ENCODE measurements at regions not wholly inside any gene's neighbourhood (a gene's known extent, or its start where the extent isn't known, plus 50 kb on each side); places are given as distances from the start of the nearest gene placed in this dataset.

DNA sequence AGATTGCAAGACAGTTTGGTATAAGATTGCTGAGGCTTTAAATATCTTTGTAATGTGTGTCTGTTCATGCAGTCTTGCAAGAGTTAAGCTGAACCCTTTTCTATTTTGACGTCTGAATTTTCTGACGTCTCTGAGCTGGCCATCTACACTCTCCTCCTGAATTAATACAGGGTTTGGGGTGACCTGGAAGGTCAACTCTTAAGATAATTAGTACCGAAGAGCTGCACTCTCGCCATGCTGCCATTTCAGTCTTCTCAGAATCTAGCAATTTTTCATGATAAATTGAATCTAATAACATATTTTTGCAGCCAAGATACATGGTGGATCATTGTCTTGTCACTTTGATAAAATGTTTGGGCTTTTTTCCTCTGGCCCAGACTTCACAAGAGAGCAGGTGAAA lies 1245.2 kb upstream of the CELF4 start:
- Histone ChIP-seq H3K4me1 (ENCODE audit: control extremely low read depth in 1 of 4, control insufficient read depth in 4 of 4, insufficient read depth in 4 of 4, low read length in 3 of 4) (no peaks in the 10 kb centered on the region), H3K36me3 (ENCODE audit: control insufficient read depth in 4 of 4, insufficient read depth in 4 of 4, low read length in 3 of 4) (no peaks in the 10 kb centered on the region), H3K27ac (ENCODE audit: insufficient read depth in 1 of 2, low read depth in 1 of 2, low read length in 2 of 2, poor library complexity in 1 of 2, severe bottlenecking in 2 of 2) (no peak overlapping the region), H3K27me3 (replicated peaks in 2 of 5; ENCODE audit: control insufficient read depth in 4 of 5, insufficient read depth in 5 of 5, low read length in 4 of 5) (no peaks in the 10 kb centered on the region), H3K4me3 (ENCODE audit: control insufficient read depth in 1 of 7, extremely low read depth in 1 of 7, insufficient read depth in 4 of 7, low read depth in 2 of 7, low read length in 6 of 7) (no peak overlapping the region), H3K9me3 (ENCODE audit: control extremely low read depth in 1 of 5, control insufficient read depth in 4 of 5, insufficient read depth in 2 of 5, low read depth in 1 of 5, low read length in 4 of 5) (peaks cover 0 to 3% (median 0%) of the 10 kb centered on the region in 5 experiments)
- no peak for DNase-seq
- WGBS (ENCODE audit: insufficient coverage): 92% methylated on average over 2 of the region's 4 CpGs
- ChIA-PET CTCF (no interaction called here), POLR2A (no interaction called here)

DNA sequence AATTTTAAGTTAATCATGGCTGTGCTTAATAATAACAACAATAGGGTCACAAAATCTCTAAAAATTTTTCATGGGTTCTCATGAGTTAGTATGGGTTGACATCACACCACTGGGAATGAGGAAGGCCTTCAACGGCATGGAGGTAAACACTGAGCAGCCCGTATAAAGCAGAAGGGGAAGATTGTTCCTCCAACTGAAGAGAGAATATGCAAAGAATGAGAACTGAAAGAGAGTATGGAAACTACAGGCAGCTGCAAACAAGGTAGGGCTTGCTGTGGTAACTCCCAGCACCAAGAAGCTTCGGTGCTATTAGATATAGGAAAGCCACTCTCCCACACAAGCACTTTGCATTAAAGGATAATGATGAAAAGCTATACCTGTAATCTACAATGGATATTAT lies 1242.3 kb upstream of the CELF4 start:
- POLR2A ChIA-PET: no interaction called here
- no peak overlapping the region for H3K27ac ChIP-seq (ENCODE audit: insufficient read depth in 1 of 2, low read depth in 1 of 2, low read length in 2 of 2, poor library complexity in 1 of 2, severe bottlenecking in 2 of 2)
- H3K4me1 ChIP-seq (ENCODE audit: control extremely low read depth in 1 of 4, control insufficient read depth in 4 of 4, insufficient read depth in 4 of 4, low read length in 3 of 4): no peaks in the 10 kb centered on the region
- H3K27me3 ChIP-seq (replicated peaks in 2 of 5; ENCODE audit: control insufficient read depth in 4 of 5, insufficient read depth in 5 of 5, low read length in 4 of 5): no peaks in the 10 kb centered on the region
- H3K4me3 ChIP-seq (ENCODE audit: control insufficient read depth in 1 of 7, extremely low read depth in 1 of 7, insufficient read depth in 4 of 7, low read depth in 2 of 7, low read length in 6 of 7): no peak overlapping the region
- H3K9me3 ChIP-seq (ENCODE audit: control extremely low read depth in 1 of 5, control insufficient read depth in 4 of 5, insufficient read depth in 2 of 5, low read depth in 1 of 5, low read length in 4 of 5): peaks cover 0 to 2% (median 0%) of the 10 kb centered on the region in 5 experiments
- H3K36me3 ChIP-seq (ENCODE audit: control insufficient read depth in 4 of 4, insufficient read depth in 4 of 4, low read length in 3 of 4): no peaks in the 10 kb centered on the region
- CTCF ChIA-PET: interaction anchor here (1.5 kb wide), 1 partner anchor 11 kb away, joined by 3 read pairs; no protein-coding TSS in a partner anchor
- WGBS (ENCODE audit: insufficient coverage): 89% methylated on average over 2 of the region's 3 CpGs
- DNase-seq: no peak

DNA sequence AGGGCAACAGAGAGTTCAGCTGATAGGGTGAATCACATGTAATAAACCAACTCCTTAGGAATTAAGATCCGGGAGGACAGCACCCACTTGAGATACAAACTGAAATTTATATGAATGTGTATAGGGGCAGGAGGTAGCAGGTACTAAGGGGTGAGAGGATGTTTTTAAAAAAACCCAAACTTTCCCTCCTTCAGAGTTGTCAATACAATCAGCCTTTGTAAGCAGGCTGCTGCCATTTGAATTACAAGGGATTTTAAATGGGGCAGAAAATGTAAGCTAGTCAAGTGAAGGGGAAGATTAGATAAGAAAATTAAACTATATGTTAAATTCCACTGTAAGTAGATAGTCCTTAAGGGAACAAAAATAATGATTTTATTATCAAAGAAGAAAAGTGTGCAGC lies 1239.7 kb upstream of the CELF4 start:
- CTCF ChIA-PET: no interaction called here
- H3K4me1 ChIP-seq (ENCODE audit: control extremely low read depth in 1 of 4, control insufficient read depth in 4 of 4, insufficient read depth in 4 of 4, low read length in 3 of 4): no peaks in the 10 kb centered on the region
- no peak overlapping the region for H3K4me3 ChIP-seq (ENCODE audit: control insufficient read depth in 1 of 7, extremely low read depth in 1 of 7, insufficient read depth in 4 of 7, low read depth in 2 of 7, low read length in 6 of 7)
- no peaks in the 10 kb centered on the region for H3K36me3 ChIP-seq (ENCODE audit: control insufficient read depth in 4 of 4, insufficient read depth in 4 of 4, low read length in 3 of 4)
- no CpG with 5 or more reads among the region's 1 CpG for WGBS (ENCODE audit: insufficient coverage)
- peaks cover 0 to 5% (median 0%) of the 10 kb centered on the region in 5 experiments for H3K9me3 ChIP-seq (ENCODE audit: control extremely low read depth in 1 of 5, control insufficient read depth in 4 of 5, insufficient read depth in 2 of 5, low read depth in 1 of 5, low read length in 4 of 5)
- H3K27me3 ChIP-seq (replicated peaks in 2 of 5; ENCODE audit: control insufficient read depth in 4 of 5, insufficient read depth in 5 of 5, low read length in 4 of 5): no peaks in the 10 kb centered on the region
- H3K27ac ChIP-seq (ENCODE audit: insufficient read depth in 1 of 2, low read depth in 1 of 2, low read length in 2 of 2, poor library complexity in 1 of 2, severe bottlenecking in 2 of 2): no peak overlapping the region
- no peak for DNase-seq
- POLR2A ChIA-PET: no interaction called here

DNA sequence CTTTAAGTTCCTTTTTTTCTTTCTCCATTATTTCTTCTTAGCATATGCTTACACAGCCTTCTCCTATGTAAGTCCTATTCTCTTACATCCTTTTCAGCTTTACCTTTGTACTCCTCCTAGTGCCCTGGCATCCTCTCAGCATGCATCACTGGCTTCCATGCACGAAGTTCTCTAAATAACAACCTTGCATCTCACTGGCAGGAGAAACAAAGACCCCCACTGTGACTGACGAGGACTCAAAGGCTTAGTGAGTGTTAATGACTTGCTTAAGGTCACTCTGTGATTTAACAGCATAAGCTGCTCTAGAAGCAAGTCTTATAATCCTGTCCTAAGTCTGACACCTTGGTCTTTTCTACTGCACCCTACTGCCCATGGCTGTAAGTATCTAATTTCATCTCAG lies 1236.0 kb upstream of the CELF4 start:
- DNase-seq: no peak
- H3K4me3 ChIP-seq (ENCODE audit: control insufficient read depth in 1 of 7, extremely low read depth in 1 of 7, insufficient read depth in 4 of 7, low read depth in 2 of 7, low read length in 6 of 7): no peak overlapping the region
- ChIA-PET CTCF (interaction anchor here (1.7 kb wide), 1 partner anchor 9 kb away, joined by 3 read pairs; no protein-coding TSS in a partner anchor), POLR2A (no interaction called here)
- WGBS (ENCODE audit: insufficient coverage): 100% methylated on average over 2 of the region's 2 CpGs
- H3K27ac ChIP-seq (ENCODE audit: insufficient read depth in 1 of 2, low read depth in 1 of 2, low read length in 2 of 2, poor library complexity in 1 of 2, severe bottlenecking in 2 of 2): no peak overlapping the region
- H3K9me3 ChIP-seq (ENCODE audit: control extremely low read depth in 1 of 5, control insufficient read depth in 4 of 5, insufficient read depth in 2 of 5, low read depth in 1 of 5, low read length in 4 of 5): peaks cover 0 to 12% (median 0%) of the 10 kb centered on the region in 5 experiments
- H3K4me1 ChIP-seq (ENCODE audit: control extremely low read depth in 1 of 4, control insufficient read depth in 4 of 4, insufficient read depth in 4 of 4, low read length in 3 of 4): no peaks in the 10 kb centered on the region
- no peaks in the 10 kb centered on the region for H3K27me3 ChIP-seq (replicated peaks in 2 of 5; ENCODE audit: control insufficient read depth in 4 of 5, insufficient read depth in 5 of 5, low read length in 4 of 5)
- no peaks in the 10 kb centered on the region for H3K36me3 ChIP-seq (ENCODE audit: control insufficient read depth in 4 of 4, insufficient read depth in 4 of 4, low read length in 3 of 4)

- CTCF ChIA-PET: interaction anchor here (1.3 kb wide), 1 partner anchor 12 kb away, joined by 3 read pairs; no protein-coding TSS in a partner anchor
- no peak overlapping the region for H3K4me3 ChIP-seq (ENCODE audit: control insufficient read depth in 1 of 7, extremely low read depth in 1 of 7, insufficient read depth in 4 of 7, low read depth in 2 of 7, low read length in 6 of 7)
- POLR2A ChIA-PET: no interaction called here
- no CpG with 5 or more reads among the region's 1 CpG for WGBS (ENCODE audit: insufficient coverage)
- no peaks in the 10 kb centered on the region for H3K27me3 ChIP-seq (replicated peaks in 2 of 5; ENCODE audit: control insufficient read depth in 4 of 5, insufficient read depth in 5 of 5, low read length in 4 of 5)
- peaks cover 0 to 9% (median 0%) of the 10 kb centered on the region in 5 experiments for H3K9me3 ChIP-seq (ENCODE audit: control extremely low read depth in 1 of 5, control insufficient read depth in 4 of 5, insufficient read depth in 2 of 5, low read depth in 1 of 5, low read length in 4 of 5)
- no peaks in the 10 kb centered on the region for H3K36me3 ChIP-seq (ENCODE audit: control insufficient read depth in 4 of 4, insufficient read depth in 4 of 4, low read length in 3 of 4)
- H3K27ac ChIP-seq (ENCODE audit: insufficient read depth in 1 of 2, low read depth in 1 of 2, low read length in 2 of 2, poor library complexity in 1 of 2, severe bottlenecking in 2 of 2): no peak overlapping the region
- no peaks in the 10 kb centered on the region for H3K4me1 ChIP-seq (ENCODE audit: control extremely low read depth in 1 of 4, control insufficient read depth in 4 of 4, insufficient read depth in 4 of 4, low read length in 3 of 4)
- DNase-seq: no peak
Measured at GRCh38 chr18:38796762-38797161, 1231.2 kb upstream of the CELF4 start.

DNA sequence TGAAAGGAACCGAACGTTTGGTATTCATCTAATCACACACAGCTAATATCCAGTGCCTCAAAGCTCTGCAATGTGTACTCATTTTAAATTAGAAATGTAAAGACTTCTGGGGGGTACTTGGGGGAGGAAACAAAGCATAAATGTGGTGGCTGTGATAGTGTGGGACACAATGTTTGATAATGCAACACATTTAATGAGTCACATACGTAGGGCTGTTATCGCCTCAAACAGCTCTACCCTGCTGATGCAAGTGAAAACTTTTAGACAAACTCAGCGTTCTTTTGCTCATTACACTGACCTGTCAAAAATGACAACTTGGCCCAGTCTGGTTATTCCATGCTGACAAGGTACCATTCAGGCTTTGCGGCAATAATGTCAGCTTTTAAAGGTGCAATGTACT lies 1227.1 kb upstream of the CELF4 start:
- WGBS (ENCODE audit: insufficient coverage): 98% methylated on average over 4 of the region's 6 CpGs
- ChIA-PET CTCF (interaction anchor here (0.9 to 1.4 kb wide), 2 partner anchors 9 to 34 kb away, joined by 3 read pairs; no protein-coding TSS in a partner anchor), POLR2A (no interaction called here)
- Histone ChIP-seq H3K27ac (ENCODE audit: insufficient read depth in 1 of 2, low read depth in 1 of 2, low read length in 2 of 2, poor library complexity in 1 of 2, severe bottlenecking in 2 of 2) (no peak overlapping the region), H3K4me1 (ENCODE audit: control extremely low read depth in 1 of 4, control insufficient read depth in 4 of 4, insufficient read depth in 4 of 4, low read length in 3 of 4) (peaks cover 0 to 8% (median 0%) of the 10 kb centered on the region in 4 experiments), H3K27me3 (replicated peaks in 2 of 5; ENCODE audit: control insufficient read depth in 4 of 5, insufficient read depth in 5 of 5, low read length in 4 of 5) (no peaks in the 10 kb centered on the region), H3K4me3 (ENCODE audit: control insufficient read depth in 1 of 7, extremely low read depth in 1 of 7, insufficient read depth in 4 of 7, low read depth in 2 of 7, low read length in 6 of 7) (no peak overlapping the region), H3K36me3 (ENCODE audit: control insufficient read depth in 4 of 4, insufficient read depth in 4 of 4, low read length in 3 of 4) (no peaks in the 10 kb centered on the region), H3K9me3 (ENCODE audit: control extremely low read depth in 1 of 5, control insufficient read depth in 4 of 5, insufficient read depth in 2 of 5, low read depth in 1 of 5, low read length in 4 of 5) (peaks cover 0 to 4% (median 0%) of the 10 kb centered on the region in 5 experiments)
- peak in 2 of 3 donors; percentile 36 to 63 for DNase-seq

- Histone ChIP-seq H3K9me3 (ENCODE audit: control extremely low read depth in 1 of 5, control insufficient read depth in 4 of 5, insufficient read depth in 2 of 5, low read depth in 1 of 5, low read length in 4 of 5) (peaks cover 0 to 9% (median 0%) of the 10 kb centered on the region in 5 experiments), H3K27ac (ENCODE audit: insufficient read depth in 1 of 2, low read depth in 1 of 2, low read length in 2 of 2, poor library complexity in 1 of 2, severe bottlenecking in 2 of 2) (no peak overlapping the region), H3K4me3 (ENCODE audit: control insufficient read depth in 1 of 7, extremely low read depth in 1 of 7, insufficient read depth in 4 of 7, low read depth in 2 of 7, low read length in 6 of 7) (no peak overlapping the region), H3K27me3 (replicated peaks in 2 of 5; ENCODE audit: control insufficient read depth in 4 of 5, insufficient read depth in 5 of 5, low read length in 4 of 5) (no peaks in the 10 kb centered on the region), H3K4me1 (ENCODE audit: control extremely low read depth in 1 of 4, control insufficient read depth in 4 of 4, insufficient read depth in 4 of 4, low read length in 3 of 4) (peaks cover 0 to 8% (median 0%) of the 10 kb centered on the region in 4 experiments), H3K36me3 (ENCODE audit: control insufficient read depth in 4 of 4, insufficient read depth in 4 of 4, low read length in 3 of 4) (no peaks in the 10 kb centered on the region)
- no CpG with 5 or more reads among the region's 1 CpG for WGBS (ENCODE audit: insufficient coverage)
- no peak for DNase-seq
- ChIA-PET CTCF (no interaction called here), POLR2A (interaction anchor here (0.7 kb wide), 1 partner anchor 28 kb away, joined by 3 read pairs; no protein-coding TSS in a partner anchor)
Measured at GRCh38 chr18:38790786-38791185, 1225.2 kb upstream of the CELF4 start.
